Liver (tissue), 8 donors: ENCODE measurements at regions not wholly inside any gene's neighbourhood (a gene's known extent, or its start where the extent isn't known, plus 50 kb on each side); places are given as distances from the start of the nearest gene placed in this dataset.
"Not testable (repeated sequence)": the region's sequence is repeated elsewhere in the genome, so short reads cannot be mapped to it uniquely, and the experiment has no call there.

Experiments used
- DNase-seq: peaks from one replicate; pipeline ENCODE4 v3.0.0-alpha.2; 2017; ENCODE audit warnings: low spot score
- H3K27ac ChIP-seq, 2 donors: one replicate each; pipeline ENCODE4 v1.7.0; 2013; ENCODE audit warnings: inconsistent platforms in 2 of 2, low read length in 2 of 2, control low read depth in 1 of 2, low read depth in 1 of 2, mild to moderate bottlenecking in 1 of 2
- H3K27me3 ChIP-seq, 4 donors: one replicate each; pipeline versions ENCODE4 v1.6.1 to v1.7.0; 2013; ENCODE audit warnings: low read length in 3 of 4, inconsistent platforms in 1 of 4, mild to moderate bottlenecking in 1 of 4, moderate library complexity in 1 of 4; ENCODE audit not compliant: control insufficient read depth in 4 of 4, insufficient read depth in 4 of 4
- H3K36me3 ChIP-seq, 4 donors: one replicate each; pipeline versions ENCODE4 v1.6.1 to v1.7.0; 2013; ENCODE audit warnings: low read length in 3 of 4, mild to moderate bottlenecking in 3 of 4, low read depth in 1 of 4, moderate library complexity in 1 of 4; ENCODE audit not compliant: control insufficient read depth in 4 of 4, insufficient read depth in 3 of 4
- H3K4me1 ChIP-seq, 4 donors: one replicate each; pipeline versions ENCODE4 v1.6.1 to v1.7.0; 2013; ENCODE audit warnings: low read length in 3 of 4, mild to moderate bottlenecking in 3 of 4, moderate library complexity in 1 of 4; ENCODE audit not compliant: control insufficient read depth in 4 of 4, insufficient read depth in 4 of 4
- H3K4me3 ChIP-seq, 3 donors: one replicate each; pipeline versions ENCODE4 v1.6.1 to v1.7.0; 2013; ENCODE audit warnings: low read length in 3 of 3, control low read depth in 1 of 3, low read depth in 1 of 3, mild to moderate bottlenecking in 1 of 3
- H3K9ac ChIP-seq, 2 donors: one replicate each; pipeline ENCODE4 v1.7.0; 2013; ENCODE audit warnings: low read length in 2 of 2, mild to moderate bottlenecking in 2 of 2, moderate library complexity in 2 of 2, control low read depth in 1 of 2, low read depth in 1 of 2
- H3K9me3 ChIP-seq, 4 donors: one replicate each; pipeline versions ENCODE4 v1.6.1 to v1.7.0; 2013; ENCODE audit warnings: low read length in 3 of 4; ENCODE audit not compliant: control insufficient read depth in 4 of 4
- ATF3 ChIP-seq: IDR thresholded peaks from 2 replicates; pipeline ENCODE4 v1.6.1; 2016; ENCODE audit warnings: antibody characterized with exemption
- CTCF ChIP-seq: fragments of 150-350 bp; IDR thresholded peaks from 2 replicates; pipeline ENCODE4 v1.5.1; 2017; ENCODE audit warnings: improper control_type of control experiment, low read depth, low read length; ENCODE audit not compliant: missing input control
- EGR1 ChIP-seq, 2 donors: IDR thresholded peaks; 2 replicates each; pipeline ENCODE4 v1.6.1; 2016 to 2018; ENCODE audit warnings: antibody characterized with exemption in 2 of 2, low read depth in 2 of 2
- FOXA1 ChIP-seq: IDR thresholded peaks from 2 replicates; pipeline ENCODE4 v1.6.1; 2016; ENCODE audit warnings: antibody characterized with exemption
- FOXA2 ChIP-seq: IDR thresholded peaks from 2 replicates; pipeline ENCODE4 v1.6.1; 2016; ENCODE audit warnings: antibody characterized with exemption
- GABPA ChIP-seq, 2 donors: IDR thresholded peaks in 1 of 2; conservative IDR thresholded peaks in 1 of 2; 2 replicates each; pipeline ENCODE4 v1.6.1; 2016; ENCODE audit warnings: antibody characterized with exemption in 2 of 2, mild to moderate bottlenecking in 1 of 2, moderate library complexity in 1 of 2
- HNF4A ChIP-seq, 2 donors: conservative IDR thresholded peaks; 2 replicates each; pipeline ENCODE4 v1.6.1; 2016; ENCODE audit warnings: antibody characterized with exemption in 2 of 2, mild to moderate bottlenecking in 2 of 2
- JUND ChIP-seq, 2 donors: IDR thresholded peaks; 2 replicates each; pipeline ENCODE4 v1.6.1; 2016; ENCODE audit warnings: antibody characterized with exemption in 2 of 2
- MAX ChIP-seq: IDR thresholded peaks from 2 replicates; pipeline ENCODE4 v1.6.1; 2016; ENCODE audit warnings: antibody characterized with exemption
- NR2F2 ChIP-seq: IDR thresholded peaks from 2 replicates; pipeline ENCODE4 v1.6.1; 2016; ENCODE audit warnings: antibody characterized with exemption
- RAD21 ChIP-seq, 2 donors: IDR thresholded peaks; 2 replicates each; pipeline ENCODE4 v1.6.1; 2016; ENCODE audit warnings: antibody characterized with exemption in 2 of 2, mild to moderate bottlenecking in 2 of 2
- REST ChIP-seq: IDR thresholded peaks from 2 replicates; pipeline ENCODE4 v1.6.1; 2016; ENCODE audit warnings: antibody characterized with exemption, mild to moderate bottlenecking
- RXRA ChIP-seq, 2 donors: IDR thresholded peaks; 2 replicates each; pipeline ENCODE4 v1.6.1; 2017 to 2018; ENCODE audit warnings: antibody characterized with exemption in 2 of 2, mild to moderate bottlenecking in 1 of 2
- SP1 ChIP-seq: IDR thresholded peaks from 2 replicates; pipeline ENCODE4 v1.6.1; 2018; ENCODE audit warnings: antibody characterized with exemption, mild to moderate bottlenecking
- TAF1 ChIP-seq: conservative IDR thresholded peaks from 2 replicates; pipeline ENCODE4 v1.6.1; 2016; ENCODE audit warnings: antibody characterized with exemption, mild to moderate bottlenecking
- YY1 ChIP-seq: IDR thresholded peaks from 2 replicates; pipeline ENCODE4 v1.6.1; 2016; ENCODE audit warnings: antibody characterized with exemption, mild to moderate bottlenecking
- WGBS: extraction: QIAGEN DNeasy Blood & Tissue Kit; methylation state at CpG from one replicate; pipeline ENCODE4 v1.1.7; 2013; 5-methylcytosine and 5-hydroxymethylcytosine counted together
- donor health status: healthy.
- donor health status: healthy.
- donor health status: healthy.
- donor health status: healthy.
- donor health status: healthy.

- 61% methylated on average over 7 of the region's 7 CpGs for WGBS
- Histone ChIP-seq H3K9me3 (no peaks in the 10 kb centered on the region), H3K9ac (no peak overlapping the region), H3K4me3 (no peak overlapping the region), H3K27me3 (no peaks in the 10 kb centered on the region), H3K27ac (no peak overlapping the region), H3K36me3 (no peaks in the 10 kb centered on the region), H3K4me1 (peaks cover 0 to 4% (median 1%) of the 10 kb centered on the region in 4 donors)
- TF ChIP-seq RAD21 (IDR thresholded peaks at IDR 0.05) (no peak), MAX (no peak), ATF3 (no peak), HNF4A (conservative IDR thresholded peaks at IDR 0.05) (no peak), JUND (IDR thresholded peaks at IDR 0.05) (no peak), RXRA (IDR thresholded peaks at IDR 0.05) (no peak), FOXA1 (no peak), TAF1 (no peak), YY1 (no peak), REST (no peak), SP1 (no peak), EGR1 (IDR thresholded peaks at IDR 0.05; ENCODE audit: low read depth in 2 of 2) (no peak), GABPA (IDR thresholded peaks at IDR 0.05 in 1 of 2, conservative IDR thresholded peaks at IDR 0.05 in 1 of 2) (no peak), FOXA2 (no peak), CTCF (no peak), NR2F2 (no peak)
- DNase-seq: no peak
These were observed 122.9 kb downstream of the CRLF3 start for GRCh38 chr17:30701498-30701989.

- H3K36me3 ChIP-seq, H3K27ac ChIP-seq, H3K4me3 ChIP-seq, H3K9ac ChIP-seq, H3K4me1 ChIP-seq, H3K9me3 ChIP-seq, H3K27me3 ChIP-seq, DNase-seq: not testable (repeated sequence)
- 45% methylated on average over 9 of the region's 11 CpGs for WGBS
These were observed 123.7 kb downstream of the CRLF3 start for GRCh38 chr17:30700833-30701232.
